ENCODE measurements at regions not wholly inside any gene's neighbourhood (a gene's known extent, or its start where the extent isn't known, plus 50 kb on each side); places are given as distances from the start of the nearest gene placed in this dataset.
A peak's percentile ranks its signal among the peaks of the same experiment; 100 is the strongest.

- H3K9me3 Mint-ChIP-seq: no peaks in the 10 kb centered on the region
- ATAC-seq: no peak
- DNase-seq (ENCODE audit: low spot score in 2 of 2): no peak
- no peaks in the 10 kb centered on the region for H3K4me1 Mint-ChIP-seq
- no peaks in the 10 kb centered on the region for H3K36me3 Mint-ChIP-seq
- no peak overlapping the region for H3K27ac Mint-ChIP-seq
- no peak overlapping the region for H3K4me3 Mint-ChIP-seq
These were observed 281.5 kb downstream of the HS3ST3A1 start for GRCh38 chr17:13320046-13320785.

GRCh38 chr17:13316657-13317056 is 285.1 kb downstream of the HS3ST3A1 start:
- Mint-ChIP-seq H3K27ac (no peak overlapping the region), H3K36me3 (no peaks in the 10 kb centered on the region), H3K4me1 (no peaks in the 10 kb centered on the region), H3K9me3 (no peaks in the 10 kb centered on the region), H3K4me3 (no peak overlapping the region)
- DNase-seq (ENCODE audit: low spot score in 2 of 2) (no peak), ATAC-seq (no peak)

GRCh38 chr17:13311306-13311705 is 290.4 kb downstream of the HS3ST3A1 start:
- no peak for ATAC-seq
- no peak for DNase-seq (ENCODE audit: low spot score in 2 of 2)
- H3K4me1 Mint-ChIP-seq: no peaks in the 10 kb centered on the region
- H3K36me3 Mint-ChIP-seq: no peaks in the 10 kb centered on the region
- no peak overlapping the region for H3K4me3 Mint-ChIP-seq
- H3K27ac Mint-ChIP-seq: no peak overlapping the region
- peaks cover 4% of the 10 kb centered on the region for H3K9me3 Mint-ChIP-seq

DNA sequence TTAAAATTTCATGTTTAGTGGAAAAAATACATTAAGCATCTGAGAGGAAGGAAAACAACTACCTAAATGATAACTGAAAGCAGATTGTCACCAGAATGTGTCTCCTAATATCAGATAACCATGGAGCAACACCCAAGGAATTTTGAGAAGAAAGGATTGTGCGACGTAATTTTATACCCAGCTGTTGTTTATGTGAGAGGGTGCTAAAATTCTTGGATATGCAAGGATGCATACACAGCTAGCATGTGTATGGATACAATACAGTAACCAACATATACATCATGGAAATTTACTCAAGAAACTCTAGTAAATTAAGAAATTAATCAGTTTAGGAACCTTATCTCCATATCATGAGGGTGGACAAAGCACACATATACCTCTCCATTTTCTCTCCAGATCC is 290.9 kb downstream of the HS3ST3A1 start:
- Mint-ChIP-seq H3K36me3 (no peaks in the 10 kb centered on the region), H3K9me3 (peaks cover 4% of the 10 kb centered on the region), H3K4me1 (no peaks in the 10 kb centered on the region), H3K27ac (no peak overlapping the region), H3K4me3 (no peak overlapping the region)
- DNase-seq (ENCODE audit: low spot score in 2 of 2): no peak
- ATAC-seq: no peak

DNA sequence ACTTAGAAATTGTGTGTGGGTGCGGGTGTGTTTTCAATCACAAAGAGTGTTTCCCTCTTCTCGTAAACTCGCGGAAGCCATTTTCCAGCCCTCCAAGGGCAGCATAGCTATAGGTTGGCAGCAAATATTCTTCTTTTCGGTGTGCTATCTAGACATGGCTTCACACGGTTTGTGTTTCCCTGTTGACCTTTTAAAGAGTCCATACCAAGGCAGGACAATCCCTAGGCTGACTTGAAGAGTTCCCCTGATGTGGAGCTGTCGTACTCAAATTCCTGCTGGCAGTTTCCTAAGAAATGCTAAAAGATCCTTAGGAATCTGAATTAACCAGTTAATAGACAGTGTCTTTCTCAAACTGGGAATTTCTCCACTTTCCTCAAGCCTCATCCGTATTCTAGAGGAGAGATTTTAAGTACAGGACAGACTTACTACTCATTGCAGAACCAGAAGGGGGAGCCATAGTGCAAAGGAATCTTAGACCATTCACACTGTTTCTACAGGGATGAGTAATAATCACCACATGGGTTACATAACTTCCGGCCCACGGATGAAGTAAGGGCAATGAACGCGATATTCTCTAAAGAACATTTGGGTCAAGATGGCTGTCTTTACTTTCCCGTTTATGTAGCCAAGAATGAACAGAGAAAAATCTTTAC is 288.6 kb upstream of the ELAC2 start:
- Mint-ChIP-seq H3K4me1 (no peaks in the 10 kb centered on the region), H3K4me3 (no peak overlapping the region), H3K36me3 (no peaks in the 10 kb centered on the region), H3K27ac (no peak overlapping the region), H3K9me3 (peaks cover 4% of the 10 kb centered on the region)
- peak; percentile 31 for ATAC-seq
- no peak for DNase-seq (ENCODE audit: low spot score in 2 of 2)

DNA sequence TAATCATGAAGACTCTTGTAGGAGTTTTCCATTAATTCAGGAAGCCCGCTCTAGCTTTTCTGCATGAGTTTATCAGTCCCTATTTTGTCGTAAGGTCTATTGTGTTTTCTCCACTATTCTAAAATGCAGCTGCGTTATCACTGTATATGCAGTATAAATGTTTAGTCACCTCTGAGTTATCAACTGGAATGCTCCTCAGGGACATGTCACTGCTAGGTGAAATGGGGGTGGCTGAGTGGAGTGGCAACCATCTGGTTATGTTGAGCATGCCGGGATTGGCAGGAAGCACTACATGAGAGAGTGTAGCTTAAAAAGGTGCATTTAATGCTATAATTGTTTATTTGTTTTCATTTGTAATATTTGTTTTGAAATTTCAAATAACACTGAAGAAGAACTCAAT is 285.2 kb upstream of the ELAC2 start:
- Mint-ChIP-seq H3K36me3 (no peaks in the 10 kb centered on the region), H3K27ac (no peak overlapping the region), H3K4me3 (no peak overlapping the region), H3K4me1 (no peaks in the 10 kb centered on the region), H3K9me3 (peaks cover 3% of the 10 kb centered on the region)
- ATAC-seq (no peak), DNase-seq (ENCODE audit: low spot score in 2 of 2) (no peak)

GRCh38 chr17:13302419-13302818 is 284.6 kb upstream of the ELAC2 start:
- ATAC-seq (no peak), DNase-seq (ENCODE audit: low spot score in 2 of 2) (no peak)
- H3K9me3 Mint-ChIP-seq: peaks cover 3% of the 10 kb centered on the region
- H3K4me1 Mint-ChIP-seq: no peaks in the 10 kb centered on the region
- H3K36me3 Mint-ChIP-seq: no peaks in the 10 kb centered on the region
- no peak overlapping the region for H3K4me3 Mint-ChIP-seq
- no peak overlapping the region for H3K27ac Mint-ChIP-seq

DNA sequence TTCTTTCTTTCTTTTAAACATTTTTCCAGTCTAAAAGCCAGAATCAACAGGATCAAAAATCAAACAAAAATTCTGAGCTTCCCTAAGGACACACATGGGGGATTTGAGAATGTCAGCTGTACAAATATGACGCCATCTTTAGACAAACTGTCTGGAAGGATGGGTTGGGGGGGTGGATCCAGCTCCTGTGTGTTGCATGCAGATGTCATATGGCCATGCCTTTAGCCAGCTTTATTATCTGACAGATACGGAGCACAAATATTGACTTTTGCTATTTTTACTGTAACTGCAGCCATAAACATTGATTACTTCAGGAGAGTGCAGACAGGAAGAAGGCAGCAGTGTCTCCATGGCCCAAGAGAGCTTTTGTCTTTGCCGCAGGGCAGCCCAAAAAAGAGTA is 279.4 kb upstream of the ELAC2 start:
- H3K4me3 Mint-ChIP-seq: no peak overlapping the region
- DNase-seq (ENCODE audit: low spot score in 2 of 2): no peak
- ATAC-seq: no peak
- H3K9me3 Mint-ChIP-seq: peaks cover 3% of the 10 kb centered on the region
- H3K27ac Mint-ChIP-seq: no peak overlapping the region
- no peaks in the 10 kb centered on the region for H3K4me1 Mint-ChIP-seq
- H3K36me3 Mint-ChIP-seq: no peaks in the 10 kb centered on the region

- Mint-ChIP-seq H3K4me3 (no peak overlapping the region), H3K9me3 (no peaks in the 10 kb centered on the region), H3K27ac (no peak overlapping the region), H3K4me1 (no peaks in the 10 kb centered on the region), H3K36me3 (no peaks in the 10 kb centered on the region)
- ATAC-seq (no peak), DNase-seq (ENCODE audit: low spot score in 2 of 2) (no peak)
These were observed 275.6 kb upstream of the ELAC2 start for GRCh38 chr17:13293421-13293820.

DNA sequence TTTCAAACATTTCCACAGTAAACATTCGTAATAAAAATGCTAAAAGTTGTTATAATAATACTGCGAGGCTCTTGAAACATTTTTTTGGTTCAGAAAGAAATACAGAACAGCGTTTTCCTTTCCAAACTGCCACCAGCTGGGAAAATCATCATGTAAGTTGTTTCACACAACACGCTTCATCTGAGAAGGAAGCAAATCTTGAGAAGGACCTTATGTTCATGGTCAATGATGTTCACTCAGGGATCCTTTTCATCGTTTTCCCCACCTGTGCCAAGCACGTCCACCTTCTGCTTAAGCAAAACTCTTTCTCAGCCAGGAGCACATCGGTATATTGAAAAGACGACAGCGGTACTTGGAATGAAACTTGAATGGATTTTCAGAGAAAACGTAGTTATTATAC is 274.5 kb upstream of the ELAC2 start:
- DNase-seq (ENCODE audit: low spot score in 2 of 2) (no peak), ATAC-seq (no peak)
- no peak overlapping the region for H3K4me3 Mint-ChIP-seq
- no peak overlapping the region for H3K27ac Mint-ChIP-seq
- no peaks in the 10 kb centered on the region for H3K4me1 Mint-ChIP-seq
- no peaks in the 10 kb centered on the region for H3K36me3 Mint-ChIP-seq
- no peaks in the 10 kb centered on the region for H3K9me3 Mint-ChIP-seq

GRCh38 chr17:13288248-13288647 is 270.4 kb upstream of the ELAC2 start:
- Mint-ChIP-seq H3K4me1 (no peaks in the 10 kb centered on the region), H3K36me3 (no peaks in the 10 kb centered on the region), H3K4me3 (no peak overlapping the region), H3K27ac (no peak overlapping the region), H3K9me3 (no peaks in the 10 kb centered on the region)
- DNase-seq (ENCODE audit: low spot score in 2 of 2): no peak
- ATAC-seq: no peak

DNA sequence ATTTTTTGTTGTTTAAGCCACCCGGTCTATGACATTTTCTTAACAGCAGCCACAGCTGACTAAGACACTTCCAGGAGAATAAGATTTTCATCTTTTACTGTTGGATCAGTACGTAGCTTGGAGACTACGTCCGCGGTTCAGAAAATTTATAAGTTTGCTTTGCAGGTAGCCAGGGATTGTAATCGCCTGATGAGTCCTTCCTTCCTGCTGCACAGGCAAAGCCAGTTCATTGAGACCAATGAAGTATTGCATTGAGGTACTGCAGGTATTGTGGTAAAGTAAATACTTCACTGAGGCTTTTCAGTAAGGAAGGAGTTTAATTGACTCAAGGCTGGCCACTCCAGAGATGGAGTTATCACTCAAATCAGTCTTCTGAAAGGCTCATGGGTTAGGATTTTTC is 269.4 kb upstream of the ELAC2 start:
- no peak overlapping the region for H3K4me3 Mint-ChIP-seq
- H3K4me1 Mint-ChIP-seq: no peaks in the 10 kb centered on the region
- no peaks in the 10 kb centered on the region for H3K36me3 Mint-ChIP-seq
- DNase-seq (ENCODE audit: low spot score in 2 of 2) (no peak), ATAC-seq (no peak)
- no peak overlapping the region for H3K27ac Mint-ChIP-seq
- no peaks in the 10 kb centered on the region for H3K9me3 Mint-ChIP-seq

GRCh38 chr17:13283606-13284005 is 265.8 kb upstream of the ELAC2 start:
- Mint-ChIP-seq H3K36me3 (no peaks in the 10 kb centered on the region), H3K4me3 (no peak overlapping the region), H3K27ac (no peak overlapping the region), H3K9me3 (no peaks in the 10 kb centered on the region), H3K4me1 (no peaks in the 10 kb centered on the region)
- no peak for DNase-seq (ENCODE audit: low spot score in 2 of 2)
- no peak for ATAC-seq

DNA sequence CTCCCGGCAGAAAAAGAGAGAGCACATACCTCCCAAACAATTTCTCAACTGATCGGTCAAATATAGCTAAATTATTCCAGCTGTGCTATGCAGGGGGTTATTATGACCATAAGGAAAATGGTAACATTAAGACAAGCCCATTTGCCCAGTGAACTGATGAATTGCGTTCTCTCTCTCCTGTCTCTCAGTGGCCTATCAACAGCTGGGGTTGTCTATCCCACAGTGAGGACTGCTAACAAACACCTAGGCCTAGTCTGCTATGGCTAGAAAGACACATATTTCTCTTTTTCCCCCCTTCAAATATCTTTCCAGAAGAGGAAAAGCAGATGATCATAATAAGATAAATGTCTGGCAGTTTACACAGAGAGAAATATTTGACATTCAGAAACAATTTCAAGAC is 263.8 kb upstream of the ELAC2 start:
- H3K9me3 Mint-ChIP-seq: no peaks in the 10 kb centered on the region
- no peaks in the 10 kb centered on the region for H3K36me3 Mint-ChIP-seq
- no peaks in the 10 kb centered on the region for H3K4me1 Mint-ChIP-seq
- H3K27ac Mint-ChIP-seq: no peak overlapping the region
- DNase-seq (ENCODE audit: low spot score in 2 of 2): no peak
- no peak overlapping the region for H3K4me3 Mint-ChIP-seq
- no peak for ATAC-seq

- H3K4me3 Mint-ChIP-seq: no peak overlapping the region
- DNase-seq (ENCODE audit: low spot score in 2 of 2): no peak
- no peaks in the 10 kb centered on the region for H3K36me3 Mint-ChIP-seq
- no peak for ATAC-seq
- no peak overlapping the region for H3K27ac Mint-ChIP-seq
- no peaks in the 10 kb centered on the region for H3K9me3 Mint-ChIP-seq
- H3K4me1 Mint-ChIP-seq: no peaks in the 10 kb centered on the region
These were observed 256.0 kb upstream of the ELAC2 start for GRCh38 chr17:13273806-13274205.

DNA sequence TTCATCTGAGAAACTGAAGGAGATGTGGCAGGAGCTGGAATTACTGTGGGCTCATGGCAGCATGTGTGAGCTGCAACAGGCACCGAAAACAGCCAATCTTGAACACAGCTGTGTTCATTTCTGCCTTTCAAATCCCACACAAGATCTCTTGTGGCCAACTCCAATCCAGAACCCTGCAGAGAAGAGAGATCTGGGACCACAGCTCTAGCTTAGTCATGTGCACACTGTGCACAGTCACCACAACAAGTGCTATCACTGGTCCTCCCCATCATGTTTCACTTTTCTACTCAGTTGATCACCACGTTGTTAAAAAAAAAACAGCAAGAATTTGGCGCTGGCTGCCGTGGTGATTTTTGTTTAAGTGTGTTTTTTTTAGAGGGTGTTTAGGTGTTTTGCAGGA is 254.5 kb upstream of the ELAC2 start:
- DNase-seq (ENCODE audit: low spot score in 2 of 2): no peak
- Mint-ChIP-seq H3K36me3 (no peaks in the 10 kb centered on the region), H3K9me3 (peaks cover 3% of the 10 kb centered on the region), H3K4me1 (no peaks in the 10 kb centered on the region), H3K27ac (no peak overlapping the region), H3K4me3 (no peak overlapping the region)
- ATAC-seq: no peak

Data from stimulated activated effector memory CD8-positive, alpha-beta T cell treated with anti-CD3 and anti-CD28 coated beads, Interleukin-12 subunit alpha, Interleukin-12 subunit beta, amount 100 ng/mL, for 72 hours (primary cell).